H1 (cell line): ENCODE measurements at regions not wholly inside any gene's neighbourhood (a gene's known extent, or its start where the extent isn't known, plus 50 kb on each side); places are given as distances from the start of the nearest gene placed in this dataset.

ENCODE experiments used
- CTCF ChIA-PET: fragments of 300-600 bp; sonication (Branson Sonifier 250); formaldehyde crosslinking; loops from one replicate; lab custom pipeline; 2021; ENCODE audit not compliant: partially characterized antibody; lab: Charles Lee
- POLR2A ChIA-PET: fragments of 300-600 bp; sonication (Branson Sonifier 250); formaldehyde crosslinking; loops from one replicate; lab custom pipeline; 2021; ENCODE audit warnings: inconsistent platforms; ENCODE audit not compliant: partially characterized antibody; lab: Charles Lee
- DNase-seq, 2 experiments: peaks; one replicate each; pipeline versions ENCODE4 v3.0.0 to v3.0.0-alpha.2; 2010 to 2022; ENCODE audit warnings: low spot score in 2 of 2, low read depth in 1 of 2, mixed read lengths in 1 of 2
- FAIRE-seq: peaks from 2 replicates; lab custom pipeline; 2011; peaks lifted over from hg19 to GRCh38; lab: Jason Lieb, UNC
- H2AFZ ChIP-seq: 2 replicates; pipeline ENCODE4 v1.8.1; 2012; ENCODE audit warnings: low read length, inconsistent platforms
- H2AK5ac ChIP-seq: 2 replicates; pipeline ENCODE4 v1.6.1; 2013; ENCODE audit warnings: low read depth, low read length
- H2BK120ac ChIP-seq: replicated peaks from 2 replicates; pipeline ENCODE3; 2013; ENCODE audit warnings: low read depth, low read length, inconsistent platforms
- H2BK12ac ChIP-seq: 2 replicates; pipeline ENCODE4 v1.6.1; 2013; ENCODE audit warnings: low read depth, low read length
- H2BK15ac ChIP-seq: 2 replicates; pipeline ENCODE4 v1.6.1; 2013; ENCODE audit warnings: low read length
- H2BK20ac ChIP-seq: 2 replicates; pipeline ENCODE4 v1.6.1; 2013; ENCODE audit warnings: low read length
- H2BK5ac ChIP-seq: 2 replicates; pipeline ENCODE4 v1.6.1; 2013; ENCODE audit warnings: low read depth, low read length
- H3K14ac ChIP-seq: 2 replicates; pipeline ENCODE4 v1.6.1; 2013; ENCODE audit warnings: inconsistent platforms; ENCODE audit not compliant: insufficient read length
- H3K18ac ChIP-seq: 2 replicates; pipeline ENCODE4 v1.6.1; 2013; ENCODE audit warnings: low read length; ENCODE audit errors: extremely low read depth
- H3K23ac ChIP-seq: 2 replicates; pipeline ENCODE4 v1.6.1; 2013; ENCODE audit warnings: inconsistent platforms; ENCODE audit not compliant: insufficient read length
- H3K23me2 ChIP-seq: 2 replicates; pipeline ENCODE4 v1.6.1; 2013; ENCODE audit warnings: low read depth, low read length
- H3K27ac ChIP-seq: 2 replicates; pipeline ENCODE4 v1.6.1; 2011; ENCODE audit warnings: low read depth, low read length, inconsistent platforms
- H3K27me3 ChIP-seq, 4 experiments: replicated peaks in 1 of 4; 1 replicate in 1 of 4; 2 replicates in 3 of 4; pipeline versions ENCODE4 v1.6.1 to v1.8.1; 2011 to 2013; ENCODE audit warnings: low read length in 3 of 4, mild to moderate bottlenecking in 3 of 4, inconsistent platforms in 2 of 4, mixed read lengths in 2 of 4, moderate library complexity in 1 of 4; ENCODE audit not compliant: control insufficient read depth in 3 of 4, insufficient read depth in 3 of 4; ENCODE audit errors: extremely low read depth in 1 of 4
- H3K36me3 ChIP-seq, 4 experiments: 2 replicates each; pipeline versions ENCODE4 v1.6.1 to v1.8.1; 2011 to 2013; ENCODE audit warnings: mild to moderate bottlenecking in 4 of 4, low read length in 3 of 4, moderate library complexity in 2 of 4, control low read depth in 1 of 4, inconsistent platforms in 1 of 4; ENCODE audit not compliant: insufficient read depth in 4 of 4, control insufficient read depth in 2 of 4
- H3K4ac ChIP-seq: replicated peaks from 2 replicates; pipeline ENCODE3; 2013; ENCODE audit warnings: low read length, low read depth, mixed read lengths, inconsistent platforms; ENCODE audit not compliant: insufficient read length
- H3K4me1 ChIP-seq, 4 experiments: replicated peaks in 1 of 4; 1 replicate in 1 of 4; 2 replicates in 3 of 4; pipeline versions ENCODE4 v1.6.1 to v1.8.1; 2011 to 2013; ENCODE audit warnings: low read length in 3 of 4, inconsistent platforms in 2 of 4, mixed read lengths in 1 of 4; ENCODE audit not compliant: insufficient read depth in 4 of 4, control insufficient read depth in 3 of 4
- H3K4me2 ChIP-seq, 2 experiments: 2 replicates each; pipeline versions ENCODE4 v1.6.1 to v1.8.1; 2011 to 2013; ENCODE audit warnings: low read depth in 2 of 2, low read length in 2 of 2, control low read depth in 1 of 2, inconsistent platforms in 1 of 2, mild to moderate bottlenecking in 1 of 2; ENCODE audit not compliant: insufficient read depth in 1 of 2
- H3K4me3 ChIP-seq, 4 experiments: fragments of 200-600, 300-600 bp in 1 of 4; sonication (generic), shearing (Covaris generic), sonication (Bioruptor Twin) in 1 of 4; 2 replicates each; pipeline versions ENCODE4 v1.5.1 to v1.8.1; 2011 to 2016; ENCODE audit warnings: low read length in 4 of 4, low read depth in 3 of 4, control low read depth in 2 of 4, inconsistent platforms in 2 of 4, mild to moderate bottlenecking in 2 of 4, mixed read lengths in 1 of 4, moderate library complexity in 1 of 4; ENCODE audit not compliant: insufficient read depth in 2 of 4; ENCODE audit errors: extremely low read depth in 1 of 4
- H3K56ac ChIP-seq: replicated peaks from 2 replicates; pipeline ENCODE3; 2013; ENCODE audit warnings: low read depth, mild to moderate bottlenecking, mixed read lengths, low read length, inconsistent platforms; ENCODE audit not compliant: insufficient read length
- H3K79me1 ChIP-seq: 2 replicates; pipeline ENCODE4 v1.6.1; 2013; ENCODE audit warnings: low read depth, low read length, control low read depth
- H3K79me2 ChIP-seq, 2 experiments: 2 replicates each; pipeline versions ENCODE4 v1.6.1 to v1.8.1; 2012 to 2013; ENCODE audit warnings: low read length in 2 of 2, mild to moderate bottlenecking in 2 of 2, inconsistent platforms in 1 of 2; ENCODE audit not compliant: insufficient read depth in 2 of 2, control insufficient read depth in 1 of 2
- H3K9ac ChIP-seq, 4 experiments: replicated peaks in 1 of 4; 1 replicate in 1 of 4; 2 replicates in 3 of 4; pipeline versions ENCODE4 v1.6.1 to v1.8.1; 2011 to 2013; ENCODE audit warnings: low read depth in 3 of 4, low read length in 3 of 4, control low read depth in 2 of 4, mild to moderate bottlenecking in 2 of 4, moderate library complexity in 2 of 4, inconsistent platforms in 1 of 4; ENCODE audit errors: extremely low read depth in 1 of 4
- H3K9me3 ChIP-seq, 2 experiments: 2 replicates each; pipeline versions ENCODE4 v1.6.1 to v1.8.1; 2012 to 2013; ENCODE audit warnings: mild to moderate bottlenecking in 2 of 2, moderate library complexity in 2 of 2, control low read depth in 1 of 2, inconsistent platforms in 1 of 2, low read depth in 1 of 2, low read length in 1 of 2, mixed read lengths in 1 of 2; ENCODE audit not compliant: insufficient read depth in 2 of 2
- H4K20me1 ChIP-seq, 2 experiments: replicated peaks in 1 of 2; 2 replicates each; pipeline versions ENCODE3 to v1.8.1; 2011 to 2013; ENCODE audit warnings: inconsistent platforms in 2 of 2, low read length in 2 of 2, mild to moderate bottlenecking in 1 of 2; ENCODE audit not compliant: insufficient read depth in 2 of 2, control insufficient read depth in 1 of 2
- H4K5ac ChIP-seq: 2 replicates; pipeline ENCODE4 v1.6.1; 2013; ENCODE audit warnings: low read length, low read depth, mixed read lengths, inconsistent platforms; ENCODE audit not compliant: insufficient read length
- H4K8ac ChIP-seq: 2 replicates; pipeline ENCODE4 v1.8.0; 2013; ENCODE audit warnings: mild to moderate bottlenecking, moderate library complexity, low read length, inconsistent platforms; ENCODE audit not compliant: insufficient read depth; ENCODE audit errors: extremely low read depth
- H4K91ac ChIP-seq: replicated peaks from 2 replicates; pipeline ENCODE3; 2013; ENCODE audit warnings: low read length, mixed read lengths, inconsistent platforms; ENCODE audit not compliant: insufficient read length
- GABPA ChIP-seq: IDR thresholded peaks from 2 replicates; pipeline ENCODE4 v1.6.1; 2011; ENCODE audit warnings: mild to moderate bottlenecking, low read length, moderate library complexity, borderline replicate concordance; ENCODE audit not compliant: insufficient read depth
- JUN ChIP-seq: IDR thresholded peaks from 2 replicates; pipeline ENCODE4 v1.6.1; 2011; ENCODE audit warnings: low read depth, mild to moderate bottlenecking, improper control_type of control experiment, low read length
- KDM5A ChIP-seq: fragments of 200-600 bp; IDR thresholded peaks from 2 replicates; pipeline ENCODE4 v1.7.1; 2012; ENCODE audit warnings: mild to moderate bottlenecking, low read length, inconsistent platforms, mixed read lengths
- POLR2AphosphoS5 ChIP-seq: IDR thresholded peaks from 2 replicates; pipeline ENCODE4 v1.6.1; 2011; ENCODE audit warnings: low read depth, low read length
- WGBS, 2 experiments: shearing (Covaris generic) in 1 of 2; methylation state at CpG; one replicate each; pipeline versions ENCODE4 v1.1.6 to v1.1.7; 2013 to 2015; ENCODE audit warnings: low lambda C conversion rate in 2 of 2, mixed read lengths in 2 of 2, inconsistent platforms in 1 of 2, low coverage in 1 of 2, missing lambda C conversion rate in 1 of 2; ENCODE audit not compliant: insufficient replicate concordance in 2 of 2, insufficient coverage in 1 of 2, insufficient read length in 1 of 2; ENCODE audit errors: extremely low coverage in 1 of 2, missing lambda C conversion rate in 1 of 2; 5-methylcytosine and 5-hydroxymethylcytosine counted together

DNA sequence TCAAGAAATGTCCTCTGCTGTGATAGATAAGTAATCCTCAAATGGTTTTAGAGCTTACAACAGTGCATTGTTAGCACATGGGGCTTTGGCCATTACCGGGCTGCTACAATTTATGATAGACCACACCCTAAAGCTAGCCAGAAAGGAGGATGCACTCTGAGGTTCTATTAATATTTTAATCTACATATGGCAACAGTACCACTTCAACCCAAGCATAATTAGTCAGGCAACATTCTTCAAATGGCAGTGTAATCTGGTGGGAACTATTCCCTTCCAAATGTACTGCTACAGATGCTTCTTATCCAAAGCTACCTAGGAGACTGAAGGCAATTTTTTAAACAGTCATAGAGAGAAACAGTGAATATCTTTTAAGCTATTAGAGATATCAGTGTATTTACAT, 697.6 kb downstream of the KCNA4 start:
- no peak overlapping the region for H3K4me2 ChIP-seq
- H3K4me3 ChIP-seq, result no peak overlapping the region
- H3K27me3 ChIP-seq, result no peaks in the 10 kb centered on the region
- H2AFZ ChIP-seq, result no peak overlapping the region
- no peak for FAIRE-seq
- H2BK15ac ChIP-seq, result no peak overlapping the region
- no peak overlapping the region for H2BK120ac ChIP-seq
- no peaks in the 10 kb centered on the region for H3K4me1 ChIP-seq
- H3K14ac ChIP-seq, result no peak overlapping the region
- no peak overlapping the region for H4K91ac ChIP-seq
- no peak overlapping the region for H4K5ac ChIP-seq
- no peak overlapping the region for H3K23ac ChIP-seq
- H3K18ac ChIP-seq, result no peak overlapping the region
- H3K4ac ChIP-seq, result no peak overlapping the region
- H3K27ac ChIP-seq, result no peak overlapping the region
- H2BK5ac ChIP-seq, result no peak overlapping the region
- ChIA-PET CTCF (interaction anchor here (1.9 to 3.2 kb wide), 2 partner anchors 10 to 24 kb away, joined by 4 to 17 read pairs; no protein-coding TSS in a partner anchor), POLR2A (no interaction called here)
- no peak overlapping the region for H2BK20ac ChIP-seq
- no peaks in the 10 kb centered on the region for H3K9me3 ChIP-seq
- H3K79me2 ChIP-seq, result no peaks in the 10 kb centered on the region
- 86% methylated on average over 1 of the region's 1 CpG; no CpG with 5 or more reads in 1 of the 2 experiments for whole genome bisulfite sequencing, 2 experiments
- no peaks in the 10 kb centered on the region for H3K79me1 ChIP-seq
- no peak overlapping the region for H3K9ac ChIP-seq
- no peak for DNase-seq
- no peak overlapping the region for H2BK12ac ChIP-seq
- H3K56ac ChIP-seq, result no peak overlapping the region
- H3K23me2 ChIP-seq, result no peaks in the 10 kb centered on the region
- H4K20me1 ChIP-seq, result no peaks in the 10 kb centered on the region
- H4K8ac ChIP-seq, result no peak overlapping the region
- H3K36me3 ChIP-seq, result no peaks in the 10 kb centered on the region
- no peak overlapping the region for H2AK5ac ChIP-seq
- TF ChIP-seq JUN, result no peak
- no peak for TF ChIP-seq KDM5A
- TF ChIP-seq GABPA, result no peak
- no peak for TF ChIP-seq POLR2AphosphoS5
